ENCODE measurements at regions not wholly inside any gene's neighbourhood (a gene's known extent, or its start where the extent isn't known, plus 50 kb on each side); places are given as distances from the start of the nearest gene placed in this dataset.

DNA sequence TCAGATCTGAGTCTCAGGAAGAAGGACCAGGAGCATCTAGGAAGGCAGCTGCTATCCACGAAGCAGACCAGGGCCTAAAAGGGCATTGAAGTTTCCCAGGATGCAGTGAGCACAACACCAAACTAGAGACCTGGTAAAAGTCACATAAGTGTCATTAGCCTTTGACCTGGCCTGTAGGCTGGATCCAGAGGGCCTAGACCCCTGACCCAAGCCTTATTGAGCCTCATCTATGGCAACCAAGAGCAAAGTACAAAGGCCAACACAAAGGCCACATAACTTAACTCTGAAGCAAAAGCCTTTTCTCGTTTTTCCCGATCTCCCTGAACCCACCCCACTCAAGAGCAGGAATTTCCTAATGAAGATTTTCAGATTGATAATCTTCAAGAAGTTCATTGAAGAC is 127.3 kb upstream of the SRD5A2 start:
- TF ChIP-seq, protein P1, sequence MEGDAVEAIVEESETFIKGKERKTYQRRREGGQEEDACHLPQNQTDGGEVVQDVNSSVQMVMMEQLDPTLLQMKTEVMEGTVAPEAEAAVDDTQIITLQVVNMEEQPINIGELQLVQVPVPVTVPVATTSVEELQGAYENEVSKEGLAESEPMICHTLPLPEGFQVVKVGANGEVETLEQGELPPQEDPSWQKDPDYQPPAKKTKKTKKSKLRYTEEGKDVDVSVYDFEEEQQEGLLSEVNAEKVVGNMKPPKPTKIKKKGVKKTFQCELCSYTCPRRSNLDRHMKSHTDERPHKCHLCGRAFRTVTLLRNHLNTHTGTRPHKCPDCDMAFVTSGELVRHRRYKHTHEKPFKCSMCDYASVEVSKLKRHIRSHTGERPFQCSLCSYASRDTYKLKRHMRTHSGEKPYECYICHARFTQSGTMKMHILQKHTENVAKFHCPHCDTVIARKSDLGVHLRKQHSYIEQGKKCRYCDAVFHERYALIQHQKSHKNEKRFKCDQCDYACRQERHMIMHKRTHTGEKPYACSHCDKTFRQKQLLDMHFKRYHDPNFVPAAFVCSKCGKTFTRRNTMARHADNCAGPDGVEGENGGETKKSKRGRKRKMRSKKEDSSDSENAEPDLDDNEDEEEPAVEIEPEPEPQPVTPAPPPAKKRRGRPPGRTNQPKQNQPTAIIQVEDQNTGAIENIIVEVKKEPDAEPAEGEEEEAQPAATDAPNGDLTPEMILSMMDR (IDR thresholded peaks at IDR 0.05; ENCODE audit: low read depth, low read length, poor library complexity, severe bottlenecking), result no peak
- no peak for TF ChIP-seq EZH2phosphoT487 (IDR thresholded peaks at IDR 0.05; ENCODE audit: borderline replicate concordance, low read length)
